ENCODE measurements at regions not wholly inside any gene's neighbourhood (a gene's known extent, or its start where the extent isn't known, plus 50 kb on each side); places are given as distances from the start of the nearest gene placed in this dataset.

DNA sequence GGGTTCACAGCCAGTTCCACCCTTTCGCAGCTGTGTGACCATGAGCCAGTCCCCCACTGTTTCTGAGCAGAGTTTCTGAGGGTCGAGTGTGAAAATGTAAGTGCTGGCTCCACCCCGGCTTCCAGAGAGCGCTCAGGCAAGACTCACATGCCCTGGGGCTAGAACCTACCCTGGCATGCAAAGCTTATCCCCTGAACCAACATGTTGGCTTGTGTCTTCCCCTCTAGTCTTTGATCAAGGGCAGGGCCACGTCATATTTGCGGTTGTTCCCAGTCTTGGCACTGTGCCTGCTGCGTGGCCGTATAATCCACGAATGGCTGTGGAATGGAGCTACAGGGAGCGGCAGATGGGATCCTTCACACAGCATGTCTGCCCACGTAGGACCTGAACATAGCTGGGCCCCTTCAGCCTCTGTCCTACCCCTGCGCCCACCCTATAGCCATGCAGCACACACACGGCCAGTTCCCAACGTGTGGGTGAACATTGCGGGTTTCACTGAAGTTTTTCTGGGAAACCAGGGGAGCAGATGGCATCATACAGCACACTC, 84.8 kb downstream of the MRM1 start:
- TF ChIP-seq EP300 (IDR thresholded peaks at IDR 0.05) (no peak), POLR2A (IDR thresholded peaks at IDR 0.05) (no peak)

Data from tibial nerve (tissue), 3 donors.